Esophagus muscularis mucosa (tissue), 4 donors: ENCODE measurements at regions not wholly inside any gene's neighbourhood (a gene's known extent, or its start where the extent isn't known, plus 50 kb on each side); places are given as distances from the start of the nearest gene placed in this dataset.

Source experiments
- EP300 ChIP-seq: sonication (generic); formaldehyde crosslinking; IDR thresholded peaks from one replicate; pipeline ENCODE4 v1.6.1; 2017; ENCODE audit warnings: antibody characterized with exemption
- POLR2AphosphoS5 ChIP-seq, 2 donors: sonication (generic); formaldehyde crosslinking; IDR thresholded peaks; one replicate each; pipeline ENCODE4 v1.6.1; 2017; ENCODE audit warnings: antibody characterized with exemption in 2 of 2
- TF ChIP-seq, protein P1 (sequence below), 3 experiments: fragments of 200-600 bp in 2 of 3; fragments of 450-650 bp in 1 of 3; sonication (generic) in 2 of 3; IDR thresholded peaks; one replicate each; pipeline ENCODE4 v1.5.1; 2017 to 2019; ENCODE audit warnings: antibody characterized with exemption in 3 of 3, mild to moderate bottlenecking in 2 of 3, moderate library complexity in 1 of 3

DNA sequence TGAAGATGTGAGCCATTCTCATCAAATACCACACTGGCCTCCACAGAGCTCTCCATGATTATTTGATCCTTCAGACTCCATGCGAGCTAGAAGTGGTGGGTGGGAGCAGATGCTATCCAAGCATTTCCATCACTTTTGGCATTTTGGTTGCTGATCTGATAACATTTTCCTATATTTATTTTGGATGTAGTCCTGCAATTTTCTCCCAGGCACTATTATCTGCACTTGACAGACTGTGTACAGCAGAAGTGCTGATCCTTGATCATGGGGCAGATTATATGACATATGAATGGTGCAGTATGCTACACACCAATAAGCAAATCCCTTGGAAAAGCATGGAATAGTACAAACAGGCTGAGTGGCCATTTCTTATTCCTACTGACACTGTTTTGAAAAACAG is 167.6 kb upstream of the LRRC7 start:
- no peak for TF ChIP-seq POLR2AphosphoS5 (IDR thresholded peaks at IDR 0.05)
- TF ChIP-seq, protein P1, sequence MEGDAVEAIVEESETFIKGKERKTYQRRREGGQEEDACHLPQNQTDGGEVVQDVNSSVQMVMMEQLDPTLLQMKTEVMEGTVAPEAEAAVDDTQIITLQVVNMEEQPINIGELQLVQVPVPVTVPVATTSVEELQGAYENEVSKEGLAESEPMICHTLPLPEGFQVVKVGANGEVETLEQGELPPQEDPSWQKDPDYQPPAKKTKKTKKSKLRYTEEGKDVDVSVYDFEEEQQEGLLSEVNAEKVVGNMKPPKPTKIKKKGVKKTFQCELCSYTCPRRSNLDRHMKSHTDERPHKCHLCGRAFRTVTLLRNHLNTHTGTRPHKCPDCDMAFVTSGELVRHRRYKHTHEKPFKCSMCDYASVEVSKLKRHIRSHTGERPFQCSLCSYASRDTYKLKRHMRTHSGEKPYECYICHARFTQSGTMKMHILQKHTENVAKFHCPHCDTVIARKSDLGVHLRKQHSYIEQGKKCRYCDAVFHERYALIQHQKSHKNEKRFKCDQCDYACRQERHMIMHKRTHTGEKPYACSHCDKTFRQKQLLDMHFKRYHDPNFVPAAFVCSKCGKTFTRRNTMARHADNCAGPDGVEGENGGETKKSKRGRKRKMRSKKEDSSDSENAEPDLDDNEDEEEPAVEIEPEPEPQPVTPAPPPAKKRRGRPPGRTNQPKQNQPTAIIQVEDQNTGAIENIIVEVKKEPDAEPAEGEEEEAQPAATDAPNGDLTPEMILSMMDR (IDR thresholded peaks at IDR 0.05) = no peak
- no peak for TF ChIP-seq EP300
